ENCODE measurements at regions not wholly inside any gene's neighbourhood (a gene's known extent, or its start where the extent isn't known, plus 50 kb on each side); places are given as distances from the start of the nearest gene placed in this dataset.

DNA sequence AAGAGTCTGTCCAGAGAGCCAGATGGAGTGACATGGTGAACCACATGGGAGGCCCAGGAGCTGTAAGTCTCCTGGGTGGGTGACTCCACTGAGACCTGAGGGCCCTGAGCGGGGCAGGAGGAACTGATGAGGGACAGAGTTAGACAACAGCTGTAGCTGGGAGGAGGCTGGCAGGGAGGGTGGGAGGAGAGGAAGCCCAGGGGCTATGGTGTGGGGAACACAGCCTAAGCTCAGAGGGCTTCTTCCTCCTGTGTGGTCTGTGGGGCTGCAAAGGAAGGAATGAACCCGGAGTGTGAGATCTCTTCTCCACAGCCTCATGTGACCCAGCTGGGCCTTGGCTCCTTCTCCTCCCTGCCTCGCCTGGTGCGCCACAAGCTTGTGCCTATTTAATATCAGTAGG, 395.6 kb upstream of the HS6ST1 start:
- intact Hi-C loops (cut with micrococcal nuclease), result no loop called here
- H3K4me3 Mint-ChIP-seq, result no peak overlapping the region
- ChIA-PET POLR2A (no interaction called here), CTCF (no interaction called here)
- peaks cover 12% of the 10 kb centered on the region for H3K9me3 Mint-ChIP-seq
- DNase-seq, result no peak
- no peak overlapping the region for H3K27ac Mint-ChIP-seq
- H3K27me3 Mint-ChIP-seq, result peaks cover 18% of the 10 kb centered on the region
- no peaks in the 10 kb centered on the region for H3K36me3 Mint-ChIP-seq
- H3K4me1 Mint-ChIP-seq (ENCODE audit: low read depth), result no peaks in the 10 kb centered on the region

DNA sequence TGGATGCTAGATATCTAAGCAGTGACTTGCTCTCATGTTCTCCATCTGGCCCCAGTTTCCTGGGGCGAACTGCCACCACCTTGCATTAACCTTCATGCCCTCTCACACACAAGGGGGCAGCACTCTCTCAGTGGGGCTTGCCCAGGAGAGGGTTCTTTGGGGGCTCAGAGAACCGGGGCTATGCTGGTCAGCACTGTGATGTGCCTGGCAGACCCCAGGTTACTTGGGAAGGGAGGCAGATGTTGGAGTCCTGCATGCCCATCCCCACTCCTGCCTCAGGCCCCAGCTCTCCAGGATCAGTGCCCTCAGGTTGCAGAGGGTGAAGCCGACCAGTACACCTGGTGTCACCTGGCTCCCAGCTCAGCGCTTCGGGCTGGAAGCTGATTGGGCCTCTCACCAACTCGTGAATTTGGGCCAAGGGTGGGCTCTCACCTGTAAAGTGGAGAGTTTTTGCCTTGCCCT, 396.2 kb upstream of the HS6ST1 start:
- Mint-ChIP-seq H3K36me3 (no peaks in the 10 kb centered on the region), H3K4me3 (no peak overlapping the region), H3K27me3 (peaks cover 18% of the 10 kb centered on the region), H3K4me1 (ENCODE audit: low read depth) (no peaks in the 10 kb centered on the region), H3K9me3 (peaks cover 7% of the 10 kb centered on the region), H3K27ac (no peak overlapping the region)
- intact Hi-C loops (cut with micrococcal nuclease), result no loop called here
- ChIA-PET POLR2A (no interaction called here), CTCF (interaction anchor here (1.4 kb wide), 1 partner anchor 22 kb away, joined by 4 read pairs; no protein-coding TSS in a partner anchor)
- no peak for DNase-seq

DNA sequence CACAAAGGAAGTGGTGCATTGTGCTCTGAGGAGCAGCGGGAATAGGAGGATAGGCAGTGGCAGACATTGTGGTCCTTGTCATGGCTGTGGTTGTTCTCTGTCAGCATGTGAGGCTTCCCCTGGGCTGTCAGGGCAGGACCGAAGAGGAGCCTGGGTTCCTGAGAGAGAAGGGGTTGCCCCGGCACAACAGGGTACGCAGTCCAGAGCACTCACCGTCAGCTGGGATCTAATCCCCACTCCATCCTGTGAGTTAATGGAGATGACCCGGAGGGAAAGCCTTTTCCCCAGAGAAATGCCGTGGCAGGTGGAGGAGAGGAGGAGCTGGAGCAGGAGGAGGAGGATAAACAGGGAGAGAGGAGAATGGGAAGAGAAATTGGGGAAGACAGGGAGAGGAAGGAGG, 396.7 kb upstream of the HS6ST1 start:
- no peak for DNase-seq
- POLR2A ChIA-PET, result no interaction called here
- intact Hi-C loops (cut with micrococcal nuclease), result no loop called here
- H3K9me3 Mint-ChIP-seq, result peaks cover 2% of the 10 kb centered on the region
- CTCF ChIA-PET, result interaction anchor here (1.1 to 1.4 kb wide), 2 partner anchors 18 to 21 kb away, joined by 3 to 4 read pairs; no protein-coding TSS in a partner anchor
- no peak overlapping the region for H3K4me3 Mint-ChIP-seq
- H3K36me3 Mint-ChIP-seq, result no peaks in the 10 kb centered on the region
- H3K27ac Mint-ChIP-seq, result no peak overlapping the region
- H3K4me1 Mint-ChIP-seq (ENCODE audit: low read depth), result no peaks in the 10 kb centered on the region
- peaks cover 18% of the 10 kb centered on the region for H3K27me3 Mint-ChIP-seq

DNA sequence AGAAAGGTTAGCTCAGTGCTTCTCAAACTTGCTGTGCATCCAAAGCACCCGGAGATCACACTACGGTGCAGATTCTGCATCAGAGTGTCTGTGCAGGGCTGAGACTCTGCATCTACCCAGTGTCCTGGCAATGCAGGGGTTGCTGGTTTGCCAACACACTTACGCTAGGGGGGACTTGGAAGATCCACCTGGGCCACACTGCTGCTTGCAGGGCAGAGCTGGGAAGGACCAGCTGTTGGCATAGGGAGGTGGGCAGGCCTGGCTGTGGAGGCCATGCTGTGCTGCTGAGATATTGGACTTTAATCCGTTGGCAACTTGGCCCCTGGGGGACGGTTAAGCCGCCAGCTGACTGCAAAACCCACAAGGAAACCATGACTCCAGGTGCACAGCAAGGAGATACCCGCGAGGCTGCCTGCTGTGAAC, 397.6 kb upstream of the HS6ST1 start:
- Mint-ChIP-seq H3K27ac (no peak overlapping the region), H3K4me1 (ENCODE audit: low read depth) (no peaks in the 10 kb centered on the region), H3K36me3 (no peaks in the 10 kb centered on the region), H3K9me3 (no peaks in the 10 kb centered on the region), H3K4me3 (no peak overlapping the region), H3K27me3 (peaks cover 18% of the 10 kb centered on the region)
- POLR2A ChIA-PET, result no interaction called here
- DNase-seq, result no peak
- CTCF ChIA-PET, result interaction anchor here (1.1 to 1.4 kb wide), 2 partner anchors 17 to 20 kb away, joined by 3 to 4 read pairs; no protein-coding TSS in a partner anchor
- intact Hi-C loops (cut with micrococcal nuclease), result no loop called here

DNA sequence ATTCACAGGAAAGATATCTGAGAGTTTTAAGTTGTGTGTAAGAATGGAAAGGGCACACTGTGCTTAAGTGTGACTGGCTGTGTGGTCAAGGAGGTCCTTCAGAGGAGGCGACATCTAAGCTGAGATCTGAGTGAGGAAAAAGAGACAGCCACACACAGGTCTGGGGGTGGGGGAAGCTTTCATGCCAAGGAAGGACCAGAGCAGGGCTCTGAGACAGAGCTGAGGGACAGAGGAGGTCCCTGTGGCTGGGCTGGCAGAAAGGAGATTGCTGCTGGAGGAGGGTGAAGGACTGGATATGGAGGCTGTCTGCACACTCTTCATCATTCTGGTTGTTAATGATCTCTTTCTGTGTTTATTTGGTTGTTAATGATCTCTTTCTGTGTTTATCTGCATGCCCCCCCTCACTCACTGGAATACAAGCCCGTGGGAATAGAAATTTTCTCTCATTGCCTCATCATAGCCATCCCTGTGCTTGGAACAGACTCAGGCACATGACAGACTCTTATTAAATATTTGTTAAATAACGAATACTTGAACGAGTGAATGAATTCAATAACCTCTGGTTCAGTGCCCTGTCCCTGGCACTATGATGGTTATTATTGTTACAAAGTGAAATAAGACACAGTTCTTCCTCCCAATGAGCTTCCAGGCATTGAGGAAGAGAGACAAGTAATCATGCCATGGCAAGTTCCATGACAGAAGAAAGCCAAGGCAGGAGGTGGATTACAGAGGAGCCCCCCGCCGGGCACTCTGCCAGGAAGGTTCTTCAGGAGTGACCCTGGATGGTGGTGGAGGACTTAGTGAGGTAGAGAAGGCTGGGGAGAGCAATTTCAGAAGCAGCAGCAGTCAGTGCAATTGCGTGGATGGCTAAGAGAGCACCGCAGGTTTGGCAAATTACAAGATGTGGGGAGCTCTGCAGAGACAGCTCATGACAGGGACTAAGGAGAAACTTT, 399.4 kb upstream of the HS6ST1 start:
- DNase-seq, result no peak
- intact Hi-C loops (cut with micrococcal nuclease), result no loop called here

DNA sequence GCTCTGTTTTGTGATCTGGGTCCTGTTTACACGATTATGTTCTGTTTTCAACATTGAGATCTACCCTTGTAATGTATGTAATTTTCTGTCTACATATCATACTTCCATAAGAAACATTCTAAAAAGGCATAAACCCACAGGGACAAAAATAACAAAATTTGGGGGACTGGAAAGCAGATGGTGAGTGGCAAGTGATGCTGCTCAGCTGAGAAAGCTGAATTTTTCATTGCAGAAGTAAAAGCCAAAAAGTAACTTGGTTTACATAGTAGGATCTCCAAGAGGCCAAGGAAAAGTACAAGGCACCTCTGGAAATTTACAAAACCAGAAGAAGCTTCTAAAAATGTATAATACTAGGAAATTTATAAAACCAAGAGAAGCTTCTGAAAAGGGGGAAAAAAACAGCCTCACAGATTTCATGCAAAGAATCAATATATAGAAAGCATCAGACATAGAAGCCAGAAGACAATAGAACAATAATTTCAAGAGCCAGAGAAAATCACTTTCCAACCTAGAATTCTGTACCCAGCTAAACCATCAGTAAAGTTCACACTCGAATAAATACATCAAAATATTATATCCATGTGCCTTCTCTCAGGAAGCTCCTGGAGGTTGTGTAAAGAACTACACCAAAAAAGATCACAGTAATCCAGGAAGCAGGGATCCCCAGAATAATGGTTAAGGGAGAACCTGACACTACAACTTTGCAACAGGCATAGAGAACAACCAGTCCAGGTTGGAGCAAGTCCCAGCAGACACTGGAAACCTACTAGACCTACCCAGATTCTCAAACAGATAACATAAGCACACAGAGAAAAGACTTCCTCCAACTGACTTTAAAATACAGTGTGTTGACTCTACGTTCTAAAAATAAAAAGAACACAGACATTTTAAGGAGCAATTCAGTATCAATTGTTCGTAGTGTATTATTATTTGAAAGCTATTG, 401.7 kb upstream of the HS6ST1 start:
- Mint-ChIP-seq H3K27ac (no peak overlapping the region), H3K9me3 (no peaks in the 10 kb centered on the region), H3K27me3 (peaks cover 7% of the 10 kb centered on the region), H3K4me3 (no peak overlapping the region), H3K36me3 (no peaks in the 10 kb centered on the region), H3K4me1 (ENCODE audit: low read depth) (no peaks in the 10 kb centered on the region)
- no peak for DNase-seq
- POLR2A ChIA-PET, result no interaction called here
- intact Hi-C loops (cut with micrococcal nuclease), result no loop called here
- CTCF ChIA-PET, result no interaction called here

More for the DNA sequence above, 399.4 kb upstream of the HS6ST1 start:
- H3K4me1 Mint-ChIP-seq (ENCODE audit: low read depth), result no peaks in the 10 kb centered on the region
- H3K9me3 Mint-ChIP-seq, result no peaks in the 10 kb centered on the region
- H3K27me3 Mint-ChIP-seq, result peaks cover 13% of the 10 kb centered on the region
- H3K27ac Mint-ChIP-seq, result no peak overlapping the region
- POLR2A ChIA-PET, result no interaction called here
- H3K4me3 Mint-ChIP-seq, result no peak overlapping the region
- CTCF ChIA-PET, result no interaction called here
- no peaks in the 10 kb centered on the region for H3K36me3 Mint-ChIP-seq

DNA sequence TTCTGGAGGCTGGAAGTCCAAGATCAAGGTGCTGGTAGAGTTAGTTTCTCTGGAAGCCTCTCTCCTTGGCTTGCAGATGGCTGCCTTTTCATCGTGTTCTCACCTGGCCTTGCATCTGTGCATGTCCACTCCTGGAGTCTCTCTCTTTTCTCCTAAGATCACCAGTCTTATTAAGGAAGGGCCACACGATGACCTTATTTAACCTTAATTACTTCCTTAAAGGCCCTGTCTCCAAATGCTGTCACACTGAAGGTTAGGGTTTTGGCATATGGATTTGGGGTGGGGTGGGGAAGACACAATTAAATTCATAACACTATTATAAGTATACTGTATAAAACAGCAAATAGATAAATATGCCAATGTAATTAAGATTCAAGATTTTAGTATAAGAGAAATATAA, 402.4 kb upstream of the HS6ST1 start:
- H3K27ac Mint-ChIP-seq, result no peak overlapping the region
- H3K4me1 Mint-ChIP-seq (ENCODE audit: low read depth), result no peaks in the 10 kb centered on the region
- no peak overlapping the region for H3K4me3 Mint-ChIP-seq
- POLR2A ChIA-PET, result no interaction called here
- CTCF ChIA-PET, result no interaction called here
- DNase-seq, result no peak
- peaks cover 2% of the 10 kb centered on the region for H3K27me3 Mint-ChIP-seq
- intact Hi-C loops (cut with micrococcal nuclease), result no loop called here
- no peaks in the 10 kb centered on the region for H3K9me3 Mint-ChIP-seq
- no peaks in the 10 kb centered on the region for H3K36me3 Mint-ChIP-seq

DNA sequence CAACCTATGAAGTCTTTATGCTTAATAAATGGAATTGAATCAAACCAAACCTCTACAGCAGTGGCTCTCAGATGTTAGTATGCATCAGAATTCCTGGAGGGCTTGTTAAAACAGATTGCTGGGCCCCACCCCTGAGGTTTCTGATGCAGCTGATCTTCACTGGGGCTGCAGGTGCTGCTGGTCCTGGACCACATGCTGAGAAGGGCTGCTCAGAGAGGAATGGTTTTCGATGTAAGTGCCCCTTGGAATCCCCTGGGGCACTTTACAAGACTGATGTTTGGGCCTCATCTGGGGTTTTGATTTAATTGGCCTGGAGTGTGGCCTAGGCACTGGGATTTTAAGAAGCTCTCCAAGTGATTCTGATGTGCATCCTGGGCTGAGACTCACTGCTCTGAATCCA, 403.8 kb upstream of the HS6ST1 start:
- no peaks in the 10 kb centered on the region for H3K4me1 Mint-ChIP-seq (ENCODE audit: low read depth)
- no peak for DNase-seq
- no peaks in the 10 kb centered on the region for H3K27me3 Mint-ChIP-seq
- no peak overlapping the region for H3K27ac Mint-ChIP-seq
- H3K36me3 Mint-ChIP-seq, result no peaks in the 10 kb centered on the region
- ChIA-PET POLR2A (no interaction called here), CTCF (interaction anchor here (1.4 kb wide), 1 partner anchor 14 kb away, joined by 3 read pairs; no protein-coding TSS in a partner anchor)
- intact Hi-C loops (cut with micrococcal nuclease), result no loop called here
- H3K4me3 Mint-ChIP-seq, result no peak overlapping the region
- H3K9me3 Mint-ChIP-seq, result no peaks in the 10 kb centered on the region

DNA sequence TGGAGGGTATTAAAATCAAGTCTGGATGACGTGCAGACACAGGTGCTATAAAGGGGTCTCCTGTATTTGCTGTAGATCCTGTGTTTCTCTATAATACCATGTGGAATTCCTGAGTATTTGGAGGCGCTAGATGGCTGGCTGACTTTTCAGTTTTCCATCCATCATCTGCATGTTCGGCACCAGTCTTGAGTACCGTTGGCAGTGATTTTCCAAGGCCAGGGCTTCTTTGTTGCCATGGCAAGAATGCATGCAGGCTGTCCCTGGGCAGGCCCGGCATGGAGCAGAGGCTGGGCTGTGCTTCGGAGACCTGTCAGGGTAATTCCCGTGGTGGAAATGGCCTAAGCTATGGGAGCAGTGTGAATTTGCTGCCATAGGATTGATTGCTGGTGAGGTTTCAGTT, 405.9 kb upstream of the HS6ST1 start:
- ChIA-PET CTCF (no interaction called here), POLR2A (no interaction called here)
- Mint-ChIP-seq H3K36me3 (no peaks in the 10 kb centered on the region), H3K4me1 (ENCODE audit: low read depth) (no peaks in the 10 kb centered on the region), H3K4me3 (no peak overlapping the region), H3K9me3 (peaks cover 4% of the 10 kb centered on the region), H3K27ac (no peak overlapping the region), H3K27me3 (no peaks in the 10 kb centered on the region)
- intact Hi-C loops (cut with micrococcal nuclease), result no loop called here
- no peak for DNase-seq

DNA sequence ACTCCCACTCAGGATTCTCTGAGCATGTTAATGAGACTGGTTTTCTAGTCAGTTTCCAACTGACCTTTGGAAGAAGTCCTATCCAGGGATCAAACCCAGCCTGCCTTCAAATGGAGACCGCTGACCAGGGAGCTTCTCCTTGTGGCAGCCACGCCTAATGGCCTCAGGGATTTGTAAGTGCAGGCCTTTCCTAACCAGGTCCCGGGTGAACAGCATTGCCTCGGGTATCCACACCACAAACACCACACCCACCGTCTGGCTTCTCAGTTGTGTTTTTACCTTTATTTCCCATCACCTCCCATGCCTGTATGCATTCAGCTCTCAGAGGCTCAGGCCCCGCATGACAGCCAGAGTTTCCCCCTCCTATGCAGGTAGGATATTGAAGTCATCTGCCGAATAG, 406.3 kb upstream of the HS6ST1 start:
- CTCF ChIA-PET, result no interaction called here
- peaks cover 4% of the 10 kb centered on the region for H3K9me3 Mint-ChIP-seq
- intact Hi-C loops (cut with micrococcal nuclease), result no loop called here
- DNase-seq, result no peak
- no peak overlapping the region for H3K4me3 Mint-ChIP-seq
- POLR2A ChIA-PET, result no interaction called here
- H3K27me3 Mint-ChIP-seq, result no peaks in the 10 kb centered on the region
- no peak overlapping the region for H3K27ac Mint-ChIP-seq
- no peaks in the 10 kb centered on the region for H3K4me1 Mint-ChIP-seq (ENCODE audit: low read depth)
- no peaks in the 10 kb centered on the region for H3K36me3 Mint-ChIP-seq

DNA sequence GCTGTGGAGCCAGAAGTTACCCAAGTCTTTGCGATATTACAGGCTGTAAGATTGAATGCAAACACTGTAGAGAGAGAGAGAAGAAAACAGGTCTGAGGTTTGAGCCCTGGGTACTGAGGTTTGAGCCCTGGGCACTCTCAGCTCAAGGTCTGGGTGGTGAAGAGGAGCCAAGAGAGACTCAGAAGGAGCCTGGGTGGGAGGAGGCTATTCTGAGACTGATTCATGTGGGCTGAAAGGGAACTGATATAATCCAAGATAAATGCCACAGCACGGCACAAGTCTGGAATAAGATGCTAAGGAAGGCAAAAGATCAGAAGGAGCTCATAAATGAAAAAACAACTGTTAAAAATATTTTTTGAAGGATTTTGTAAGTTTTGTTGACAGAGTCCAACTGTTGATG, 407.6 kb upstream of the HS6ST1 start:
- Mint-ChIP-seq H3K4me1 (ENCODE audit: low read depth) (no peaks in the 10 kb centered on the region), H3K4me3 (no peak overlapping the region), H3K27me3 (no peaks in the 10 kb centered on the region), H3K9me3 (peaks cover 4% of the 10 kb centered on the region), H3K27ac (no peak overlapping the region), H3K36me3 (no peaks in the 10 kb centered on the region)
- ChIA-PET CTCF (interaction anchor here (0.8 kb wide), 1 partner anchor 10 kb away, joined by 3 read pairs; no protein-coding TSS in a partner anchor), POLR2A (no interaction called here)
- intact Hi-C loops (cut with micrococcal nuclease), result no loop called here
- no peak for DNase-seq

DNA sequence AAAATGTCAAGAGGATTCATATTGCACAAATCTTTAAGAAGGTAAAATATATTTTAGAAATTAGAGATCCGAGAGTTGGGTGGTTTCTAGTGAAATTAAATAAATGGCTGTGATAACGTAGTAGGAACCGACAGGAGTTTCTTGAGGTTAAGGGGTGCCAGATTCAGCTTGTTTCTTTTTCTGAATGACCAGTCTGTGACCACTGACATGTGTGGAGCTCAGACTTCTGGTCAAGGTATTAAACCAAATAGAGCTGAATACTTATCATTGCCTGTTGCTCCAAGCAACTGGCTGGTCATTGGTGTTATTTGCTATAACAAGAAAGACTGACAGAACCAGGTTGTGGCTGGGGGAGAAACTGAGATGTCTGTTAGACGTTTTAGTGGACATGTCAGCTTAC, 408.2 kb upstream of the HS6ST1 start:
- Mint-ChIP-seq H3K9me3 (peaks cover 4% of the 10 kb centered on the region), H3K27me3 (no peaks in the 10 kb centered on the region), H3K36me3 (no peaks in the 10 kb centered on the region), H3K4me1 (ENCODE audit: low read depth) (no peaks in the 10 kb centered on the region), H3K27ac (no peak overlapping the region), H3K4me3 (no peak overlapping the region)
- no peak for DNase-seq
- POLR2A ChIA-PET, result no interaction called here
- intact Hi-C loops (cut with micrococcal nuclease), result no loop called here
- CTCF ChIA-PET, result interaction anchor here (1.5 kb wide), 1 partner anchor 10 kb away, joined by 9 read pairs; no protein-coding TSS in a partner anchor

All from activated CD4-positive, alpha-beta memory T cell treated with anti-CD3 and anti-CD28 coated beads for 36 hours (primary cell).